Activated CD4-positive, alpha-beta T cell treated with anti-CD3 and anti-CD28 coated beads, Interleukin-2, amount 50 U/mL, for 24 hours (primary cell): ENCODE measurements at regions not wholly inside any gene's neighbourhood (a gene's known extent, or its start where the extent isn't known, plus 50 kb on each side); places are given as distances from the start of the nearest gene placed in this dataset.
"Not testable (repeated sequence)": the region's sequence is repeated elsewhere in the genome, so short reads cannot be mapped to it uniquely, and the experiment has no call there.

Experiments used
- DNase-seq, 2 donors: peaks; one replicate each; pipeline ENCODE4 v3.0.0-alpha.2; 2020; ENCODE audit warnings: low read depth in 1 of 2, low spot score in 1 of 2

DNA sequence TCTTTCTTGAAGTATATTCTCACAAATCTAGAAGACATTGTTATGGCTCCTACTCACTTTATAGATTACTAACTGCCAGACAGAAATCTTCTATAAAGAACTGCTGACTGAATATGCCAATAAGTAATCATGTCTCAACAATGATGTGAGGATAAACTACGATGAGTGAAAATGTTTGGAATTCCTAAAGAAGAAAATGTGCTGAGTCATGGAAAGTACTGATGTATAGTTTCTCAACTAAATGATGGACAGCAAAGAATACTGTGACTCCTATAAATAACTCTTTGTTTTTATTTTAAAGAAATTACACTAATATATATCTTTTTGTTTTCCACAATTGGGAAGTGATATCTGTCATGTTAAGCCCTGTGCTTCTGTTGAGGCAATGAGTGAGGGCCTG lies 232.9 kb downstream of the LNPK start:
- DNase-seq: no peak

DNA sequence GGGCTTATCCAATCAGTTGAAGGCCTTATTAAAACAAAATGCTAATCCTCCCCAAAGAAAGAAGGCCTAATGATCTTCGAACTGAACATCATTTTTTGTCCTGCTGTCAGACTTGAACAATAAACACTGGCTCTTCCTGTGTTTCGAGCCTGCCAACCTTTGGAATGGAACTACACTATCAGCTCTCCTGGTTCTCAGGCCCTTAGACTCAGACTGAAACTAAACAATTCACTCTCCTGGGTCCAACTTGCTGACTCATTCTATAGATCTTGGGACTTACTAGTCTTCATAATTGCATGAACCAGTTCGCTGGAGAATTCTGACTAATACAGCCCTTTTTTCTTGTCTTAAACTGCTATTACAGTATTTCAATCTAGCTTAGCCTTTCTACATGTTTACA lies 235.2 kb downstream of the LNPK start:
- no peak for DNase-seq

DNA sequence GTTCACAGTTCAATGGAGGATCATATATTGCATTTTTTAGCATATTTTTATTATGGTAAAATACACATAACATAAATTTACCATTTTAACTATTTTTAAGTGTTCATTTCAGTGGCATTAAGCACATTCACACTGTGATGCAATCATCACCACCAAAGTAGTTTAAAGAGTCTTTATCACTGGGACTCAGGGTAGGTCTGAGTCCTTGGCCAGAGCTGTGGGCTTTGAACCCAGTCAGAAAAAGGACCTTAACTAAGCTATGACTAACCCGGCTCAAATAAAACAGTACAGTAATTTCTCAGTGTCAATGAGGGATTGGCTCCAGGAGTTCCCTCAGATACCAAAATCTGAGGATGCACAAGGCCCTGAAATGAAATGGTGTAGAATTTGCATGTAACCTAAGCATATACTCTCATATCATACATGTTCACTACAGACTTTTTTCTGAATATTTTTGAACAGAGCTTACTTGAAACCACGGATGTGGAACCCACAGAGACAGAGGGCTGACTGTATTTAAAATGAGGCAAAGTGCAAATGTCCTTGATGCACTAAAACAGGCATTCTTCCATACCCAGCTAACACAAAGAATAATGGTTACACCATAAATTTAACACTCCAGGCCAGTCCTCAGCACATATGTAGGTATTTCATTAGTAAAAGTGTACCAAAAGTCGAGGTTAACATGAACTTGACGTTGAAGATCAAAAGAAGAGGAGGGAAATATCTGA lies 246.2 kb downstream of the LNPK start:
- DNase-seq: no peak

DNA sequence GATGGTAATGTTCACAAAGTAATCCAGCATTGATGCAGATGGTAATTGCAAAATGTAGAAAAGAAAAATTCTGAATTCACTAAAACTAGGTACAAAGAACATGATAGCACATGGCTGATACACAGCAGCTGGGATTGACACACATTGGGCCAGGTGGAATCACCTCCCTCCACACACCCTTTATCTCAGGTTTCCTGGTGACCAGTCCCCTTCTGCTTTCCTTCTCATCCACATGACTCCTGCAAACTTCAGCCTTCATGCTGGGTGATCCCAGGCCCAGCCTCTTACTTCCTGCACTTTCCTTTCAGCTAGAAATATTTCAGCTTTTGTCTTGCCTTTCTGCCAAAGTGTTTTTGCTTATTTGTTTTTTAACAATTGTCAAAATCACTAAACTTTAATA lies 246.9 kb downstream of the LNPK start:
- DNase-seq: no peak

DNA sequence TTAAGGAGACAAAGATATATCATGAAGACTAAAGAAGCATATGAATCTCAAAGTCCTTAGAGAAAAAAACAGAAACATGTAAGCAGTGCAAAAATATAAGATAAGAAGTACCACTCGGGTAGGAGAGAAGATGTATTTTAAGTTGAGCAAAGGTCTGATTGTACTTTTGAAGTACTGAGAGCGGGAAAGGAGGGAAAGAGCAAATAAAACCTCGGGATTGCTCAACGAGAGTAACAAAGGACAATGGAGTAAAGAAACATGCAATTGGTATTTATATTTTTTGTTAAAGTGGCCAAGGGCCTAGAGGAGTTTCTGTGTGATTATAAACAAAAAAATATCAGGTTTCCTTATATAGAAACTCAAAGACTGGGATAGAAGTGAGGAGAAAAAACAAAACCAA lies 251.9 kb downstream of the LNPK start:
- no peak for DNase-seq

DNA sequence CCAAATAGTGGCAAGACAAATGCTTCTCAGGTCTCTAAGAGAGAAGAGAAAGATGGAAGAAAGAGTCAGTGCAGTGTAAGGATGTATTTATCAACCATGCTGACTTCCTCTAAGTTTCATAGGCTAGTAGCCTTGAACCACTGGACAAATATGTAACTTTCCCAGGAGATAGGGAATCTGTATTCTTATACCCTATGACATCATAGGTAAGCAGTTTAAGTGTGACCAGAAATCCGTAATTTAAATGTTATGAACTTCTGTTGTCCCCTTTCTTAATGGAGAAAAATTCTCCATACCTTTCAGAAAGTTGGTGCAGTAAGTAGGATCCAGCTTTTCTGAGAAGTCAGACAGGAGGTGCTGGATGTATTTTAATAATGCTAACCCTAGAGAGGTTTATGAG lies 256.2 kb downstream of the LNPK start:
- no peak for DNase-seq

DNA sequence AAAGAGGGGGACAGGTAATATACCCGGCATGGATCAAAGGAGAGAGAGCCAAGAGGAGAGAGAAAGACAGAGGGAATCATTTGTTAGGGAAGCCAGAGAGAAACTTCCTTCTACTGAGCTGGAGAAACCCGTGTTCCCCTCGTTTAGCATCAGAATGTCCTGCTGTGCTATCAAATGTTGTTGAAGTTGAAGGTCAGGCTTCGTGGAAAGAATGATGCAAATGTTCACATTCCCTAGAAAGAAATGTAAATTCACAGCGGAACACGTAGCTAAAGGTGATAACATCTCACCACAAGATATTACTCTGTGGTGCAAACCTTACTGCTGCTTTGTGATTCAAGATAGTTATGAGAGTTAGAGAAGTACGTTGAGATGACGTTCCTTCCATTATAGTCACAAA lies 258.1 kb downstream of the LNPK start:
- DNase-seq: no peak

DNA sequence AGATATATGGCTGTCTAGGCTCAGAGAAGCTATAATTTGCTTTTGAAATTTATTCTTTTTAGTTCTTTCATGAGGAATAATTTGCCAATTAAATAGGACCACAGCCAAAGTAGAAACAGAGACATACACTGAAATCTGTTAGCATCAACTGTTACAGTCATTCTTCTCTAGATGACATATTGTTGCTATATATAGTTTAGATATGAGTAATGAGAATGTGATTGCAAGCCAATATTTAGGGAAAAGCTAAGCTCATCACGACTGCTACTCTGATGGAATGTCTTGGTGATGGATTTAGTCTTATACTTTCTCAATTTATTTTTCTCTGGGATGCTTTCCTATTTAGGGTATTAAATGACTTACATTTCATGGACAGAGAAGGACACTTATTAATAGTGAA lies 259.1 kb downstream of the LNPK start:
- DNase-seq: no peak

DNA sequence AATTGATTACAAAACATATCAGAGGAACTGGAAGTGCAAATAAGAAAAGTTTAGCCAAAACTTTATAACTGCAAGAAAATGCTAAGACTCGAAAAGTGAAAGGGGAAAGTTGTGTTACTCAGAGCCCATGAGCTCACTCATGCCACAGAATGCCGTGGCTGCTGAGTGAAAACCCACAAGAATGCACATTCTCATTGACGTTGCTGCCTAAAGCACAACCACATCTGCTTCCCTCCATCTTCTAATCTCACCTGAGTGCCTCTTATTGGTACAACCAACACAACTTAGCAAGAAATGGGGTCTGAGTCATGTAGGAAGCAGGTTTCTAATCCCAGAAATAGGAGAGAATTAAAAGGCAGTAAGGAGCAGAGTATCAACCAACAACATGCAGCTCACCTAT lies 259.7 kb downstream of the LNPK start:
- DNase-seq: no peak

DNA sequence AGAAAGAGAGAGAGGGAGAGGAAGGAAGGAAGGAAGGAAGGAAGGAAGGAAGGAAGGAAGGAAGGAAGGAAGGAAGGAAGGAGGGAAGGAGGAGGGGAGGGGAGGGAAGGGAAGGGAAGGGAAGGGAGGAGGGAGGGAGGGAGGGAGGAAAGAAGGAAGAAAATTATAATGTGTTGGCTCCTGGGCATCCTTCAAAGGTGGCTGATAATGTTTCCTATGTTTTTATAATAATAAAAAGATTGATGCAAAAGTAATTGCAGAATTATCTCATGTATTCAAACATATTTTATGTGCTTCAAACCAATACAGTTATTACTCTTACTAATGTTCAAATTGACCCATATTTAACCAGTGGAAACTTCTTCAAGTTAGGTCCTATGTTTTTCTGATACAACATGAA lies 260.9 kb downstream of the LNPK start:
- DNase-seq: no peak

DNA sequence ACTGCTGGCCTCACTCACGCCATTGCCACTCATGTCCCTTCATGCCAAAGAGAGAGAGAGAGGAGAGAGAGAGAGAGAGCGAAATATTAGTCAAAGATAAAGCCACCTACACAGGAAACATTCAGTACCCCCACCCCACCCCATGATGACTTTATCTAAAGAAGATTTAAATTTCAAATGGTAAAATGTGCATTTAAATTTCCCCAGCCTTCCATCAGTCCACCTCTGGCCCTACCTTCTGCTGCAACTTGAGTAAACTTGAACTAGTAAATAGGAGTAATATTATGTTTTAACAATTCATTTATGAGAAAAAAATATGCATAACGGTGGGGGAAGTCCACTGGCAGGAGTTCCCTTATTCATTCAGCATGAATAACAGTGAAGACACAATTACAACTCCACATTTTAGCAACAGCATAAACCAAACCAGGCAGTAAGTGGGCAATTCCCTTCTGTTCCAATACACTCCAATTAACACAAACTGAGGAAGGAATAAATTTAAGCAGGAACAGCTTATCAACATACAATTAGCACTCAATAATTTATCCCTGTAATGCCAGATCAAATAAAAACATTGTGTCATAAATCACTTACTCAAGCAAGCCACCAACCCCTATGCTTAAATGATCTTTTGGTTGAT lies 264.2 kb downstream of the LNPK start:
- no peak for DNase-seq

DNA sequence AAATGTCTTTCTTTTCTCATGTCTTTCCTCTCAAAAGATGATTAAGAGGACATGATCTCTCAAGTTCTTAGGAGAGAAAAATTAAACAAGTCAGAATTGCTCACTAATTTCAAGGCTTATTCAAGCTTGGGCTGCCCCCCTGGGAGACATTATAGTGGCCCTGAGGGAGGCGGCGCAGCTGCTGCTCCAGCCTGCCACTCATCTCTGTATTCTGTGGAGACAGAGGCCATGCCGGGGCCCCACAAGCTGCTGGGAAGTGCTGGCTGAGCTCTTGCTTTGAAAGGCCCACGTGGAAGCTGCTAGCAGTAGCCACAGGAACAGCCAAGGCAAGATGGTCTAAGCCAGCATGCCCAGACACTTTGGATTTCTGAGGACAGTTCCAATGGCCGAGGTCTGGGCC lies 267.4 kb downstream of the LNPK start:
- no peak for DNase-seq

DNA sequence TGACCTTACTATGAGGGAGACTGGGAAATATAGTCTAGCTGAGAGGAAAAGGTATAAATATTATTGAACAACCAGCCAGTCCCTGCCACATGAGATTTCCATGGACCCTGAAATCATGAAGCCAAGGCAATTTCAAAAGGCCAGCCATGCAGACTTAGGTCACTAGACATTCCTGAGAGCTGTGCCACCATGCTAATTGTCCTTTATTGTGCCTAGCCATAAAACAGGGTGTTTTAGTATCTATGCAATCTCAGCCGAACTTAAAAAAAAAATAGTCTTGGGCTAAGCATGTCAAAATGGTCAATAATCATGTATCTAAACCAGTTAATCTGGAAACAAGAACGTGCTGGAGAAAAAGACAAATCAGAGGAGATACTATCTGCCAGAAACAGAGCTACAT lies 269.5 kb downstream of the LNPK start:
- no peak for DNase-seq

DNA sequence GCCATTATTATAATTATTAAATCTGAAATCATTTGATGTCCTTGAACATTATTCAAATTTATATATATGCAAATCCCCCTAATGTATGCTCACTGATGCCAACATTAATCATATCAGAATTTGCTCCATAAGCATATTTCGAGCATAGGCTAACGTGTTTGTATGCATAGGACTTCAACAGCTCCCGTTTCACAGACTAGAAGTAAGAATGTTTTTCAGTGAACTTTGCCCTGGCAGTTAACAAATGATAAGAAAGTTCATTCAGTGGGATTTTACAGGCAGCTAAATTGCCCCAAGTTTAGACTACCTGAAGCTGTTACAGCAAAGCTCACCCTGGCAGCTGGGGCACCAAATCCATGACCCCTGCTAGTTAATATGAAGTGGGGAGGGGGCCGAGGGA lies 272.0 kb downstream of the LNPK start:
- no peak for DNase-seq

DNA sequence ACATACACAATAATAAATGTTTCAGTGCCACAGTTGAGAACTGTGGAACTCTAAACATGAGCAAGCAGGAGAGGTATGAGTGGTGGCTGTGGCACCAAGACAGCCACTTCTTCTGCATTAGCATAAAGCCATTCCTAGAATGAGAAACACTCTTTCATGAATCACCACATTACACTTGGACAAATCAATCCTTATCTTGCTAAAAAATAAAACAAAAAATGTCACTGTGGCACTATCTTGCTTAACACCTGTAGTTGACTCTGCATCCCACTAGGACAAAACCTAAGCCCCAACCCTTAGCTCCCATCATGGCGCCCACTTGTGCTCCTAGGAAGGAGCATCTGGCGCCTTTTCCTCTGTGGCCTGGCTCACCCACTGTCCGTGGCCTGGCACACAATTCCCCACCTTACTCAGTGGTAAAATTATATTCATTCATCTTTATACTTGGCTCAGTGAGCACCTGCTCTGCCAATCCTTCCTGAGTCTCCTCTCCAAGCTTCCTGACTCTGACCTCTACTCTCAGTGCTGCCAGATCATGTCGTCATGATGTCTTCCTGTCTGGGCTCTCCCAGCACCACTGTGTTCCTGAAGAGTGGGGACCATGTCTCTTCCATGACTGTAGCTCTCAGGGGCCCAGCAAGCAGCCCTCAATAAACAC lies 272.9 kb downstream of the LNPK start:
- DNase-seq: no peak

DNA sequence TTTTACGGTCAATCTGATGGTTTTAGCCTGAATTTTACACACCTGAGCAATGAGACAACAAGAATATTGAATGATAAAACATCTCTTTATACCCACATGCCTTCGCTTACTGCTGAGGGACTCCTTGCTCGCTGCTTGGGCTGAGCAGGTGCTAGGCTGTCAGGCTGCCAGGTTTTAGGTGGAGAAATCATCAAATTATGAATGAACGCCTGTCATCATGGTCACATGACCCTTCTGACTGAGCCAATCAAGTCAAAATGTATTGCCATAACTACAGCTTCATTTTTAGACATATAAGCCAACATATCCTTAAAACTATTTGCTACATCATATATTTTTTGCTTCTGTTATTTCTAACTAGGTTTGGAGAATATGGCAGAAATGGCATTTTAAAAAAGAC lies 274.0 kb downstream of the LNPK start:
- DNase-seq: no peak

DNA sequence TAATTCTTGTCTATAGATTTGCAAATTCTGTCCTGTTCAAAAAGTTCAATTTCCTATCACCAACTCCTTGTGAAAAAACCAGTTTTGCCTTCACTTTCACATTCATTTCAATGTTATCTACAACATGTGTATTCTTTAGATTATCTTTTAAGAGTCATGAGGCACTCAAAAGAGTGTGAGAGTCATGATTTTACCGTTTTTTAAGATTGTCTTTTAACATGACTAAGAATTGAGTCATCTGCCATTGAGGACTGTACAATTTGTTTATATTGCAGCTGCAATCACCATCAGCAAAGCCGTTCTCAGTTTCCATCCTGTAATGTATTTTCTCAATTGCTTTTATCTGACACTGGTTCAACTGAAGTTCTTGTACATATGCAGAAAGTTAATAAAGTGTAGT lies 275.8 kb downstream of the LNPK start:
- no peak for DNase-seq

DNA sequence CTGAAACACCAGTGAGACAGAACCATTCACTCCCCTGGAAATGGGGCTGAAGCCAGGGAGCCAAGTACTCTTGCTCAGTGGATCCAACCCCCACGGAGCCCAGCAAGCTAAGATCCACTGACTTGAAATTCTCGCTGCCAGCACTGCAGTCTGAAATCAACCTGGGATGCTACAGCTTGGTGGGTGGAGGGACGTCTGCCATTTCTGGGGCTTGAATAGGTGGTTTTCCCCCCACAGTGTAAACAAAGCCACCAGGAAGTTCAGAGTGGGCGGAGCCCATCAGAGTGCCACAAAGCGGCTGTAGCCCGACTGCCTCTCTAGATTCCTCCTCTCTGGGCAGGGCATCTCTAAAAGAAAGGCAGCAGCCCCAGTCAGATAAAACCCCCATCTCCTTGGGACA lies 292.8 kb downstream of the LNPK start:
- DNase-seq: no peak

DNA sequence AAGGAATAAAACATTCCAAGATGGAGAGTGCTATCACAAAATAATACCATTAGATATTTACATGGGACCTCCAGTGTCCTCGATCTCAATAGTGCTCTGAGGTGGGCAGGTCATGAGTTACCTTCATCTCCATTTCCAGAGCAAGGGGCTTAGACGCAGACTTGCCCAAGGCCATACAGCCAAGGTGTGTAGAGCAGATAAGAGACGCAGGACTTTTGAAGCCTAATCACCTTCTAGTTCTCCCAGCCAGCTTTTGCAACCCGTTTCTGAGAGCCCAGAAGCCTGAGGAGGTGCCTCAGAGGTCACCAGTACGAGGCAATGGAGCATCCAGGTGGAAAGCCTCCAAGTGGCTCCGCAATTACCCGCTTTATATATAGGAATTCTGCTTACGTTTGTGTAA lies 294.7 kb downstream of the LNPK start:
- no peak for DNase-seq

DNA sequence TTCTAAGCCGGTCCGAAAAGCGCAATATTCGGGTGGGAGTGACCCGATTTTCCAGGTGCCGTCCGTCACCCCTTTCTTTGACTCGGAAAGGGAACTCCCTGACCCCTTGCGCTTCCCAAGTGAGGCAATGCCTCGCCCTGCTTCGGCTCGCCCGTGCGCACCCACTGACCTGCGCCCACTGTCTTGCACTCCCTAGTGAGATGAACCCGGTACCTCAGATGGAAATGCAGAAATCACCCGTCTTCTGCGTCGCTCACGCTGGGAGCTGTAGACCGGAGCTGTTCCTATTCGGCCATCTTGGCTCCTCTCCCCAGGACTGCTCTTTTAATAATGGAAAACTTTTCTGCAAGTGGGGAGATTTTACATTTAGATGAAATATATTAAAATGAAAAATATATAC lies 297.5 kb downstream of the LNPK start:
- not testable (repeated sequence) for DNase-seq

DNA sequence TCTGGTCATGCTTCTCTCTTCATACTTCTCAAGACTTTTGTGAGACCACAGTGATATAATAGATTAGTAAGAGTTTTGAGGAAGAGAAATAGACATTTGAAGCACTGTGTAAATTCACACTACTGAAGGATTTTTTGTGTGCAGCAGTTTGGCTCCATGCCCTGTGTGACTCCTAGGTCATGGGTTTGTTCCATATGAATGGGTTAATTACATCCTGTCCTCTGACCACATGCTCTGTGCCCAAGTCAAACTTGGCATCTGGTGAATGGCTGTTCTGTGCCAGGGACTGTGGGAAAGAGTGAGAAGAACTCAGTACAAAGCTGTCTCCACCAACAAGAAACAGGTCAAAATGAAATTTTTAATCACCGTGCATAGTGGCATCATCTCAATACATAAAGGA lies 304.0 kb downstream of the LNPK start:
- DNase-seq: no peak

DNA sequence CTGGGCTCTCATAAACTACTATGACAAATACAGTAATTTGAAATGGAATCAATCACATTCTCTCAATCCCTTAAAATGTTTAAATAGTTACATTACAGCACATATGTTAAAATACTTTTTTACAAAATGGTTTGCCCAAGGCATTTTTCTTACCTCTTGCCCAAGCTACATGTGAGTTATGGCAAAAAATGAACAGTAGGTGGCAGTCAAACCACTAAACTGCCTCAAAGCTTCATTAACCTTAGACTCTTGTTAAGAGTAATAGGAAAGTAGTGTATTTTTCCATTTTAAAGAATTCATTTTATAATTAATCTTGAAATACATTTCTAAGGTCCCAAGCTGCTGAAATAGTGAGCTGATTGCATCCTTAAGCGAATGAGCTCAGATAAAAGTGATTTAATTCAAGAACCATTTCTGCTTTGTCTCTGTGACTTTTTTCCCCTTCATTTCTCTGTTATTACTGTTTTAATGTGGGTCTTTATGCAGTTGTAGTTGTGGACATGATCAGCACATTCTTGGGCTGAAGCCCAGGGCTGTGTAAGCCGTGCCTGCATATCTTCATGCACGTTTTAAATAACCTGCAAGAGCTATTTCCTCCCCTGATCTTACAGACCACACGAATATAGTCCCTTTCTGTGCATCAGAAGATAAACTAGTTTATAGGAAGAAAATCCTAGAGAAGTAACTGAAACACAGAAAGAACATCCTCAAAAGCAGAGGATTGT lies 311.8 kb downstream of the LNPK start:
- peak in 1 of 2 donors; percentile 27 for DNase-seq
